ENCODE measurements at regions not wholly inside any gene's neighbourhood (a gene's known extent, or its start where the extent isn't known, plus 50 kb on each side); places are given as distances from the start of the nearest gene placed in this dataset.
"Not testable (repeated sequence)": the region's sequence is repeated elsewhere in the genome, so short reads cannot be mapped to it uniquely, and the experiment has no call there.

- DNase-seq, result no peak
These were observed 89.1 kb upstream of the LUZP2 start for GRCh38 chr11:24407733-24408132.

GRCh38 chr11:24408202-24408601 lies 88.7 kb upstream of the LUZP2 start:
- DNase-seq, result no peak

GRCh38 chr11:24411791-24412190 lies 85.1 kb upstream of the LUZP2 start:
- DNase-seq, result no peak

- DNase-seq, result no peak
These were observed 84.1 kb upstream of the LUZP2 start for GRCh38 chr11:24412722-24413121.

- no peak for DNase-seq
These were observed 83.5 kb upstream of the LUZP2 start for GRCh38 chr11:24413391-24413790.

- not testable (repeated sequence) for DNase-seq
These were observed 80.8 kb upstream of the LUZP2 start for GRCh38 chr11:24415955-24416636.

- DNase-seq, result no peak
These were observed 75.1 kb upstream of the LUZP2 start for GRCh38 chr11:24421766-24422165.

GRCh38 chr11:24422376-24422775 lies 74.5 kb upstream of the LUZP2 start:
- no peak for DNase-seq

GRCh38 chr11:24437123-24437522 lies 59.7 kb upstream of the LUZP2 start:
- no peak for DNase-seq

Data from NCI-H446 treated with DMSO at 0.1 percent for 48 hours (cell line).